ENCODE measurements at regions not wholly inside any gene's neighbourhood (a gene's known extent, or its start where the extent isn't known, plus 50 kb on each side); places are given as distances from the start of the nearest gene placed in this dataset.

- Histone ChIP-seq H3K4me3 (ENCODE audit: low read depth in 1 of 3, low read length in 3 of 3) (no peak overlapping the region), H3K9me3 (ENCODE audit: control insufficient read depth in 4 of 4, low read length in 3 of 4) (no peaks in the 10 kb centered on the region), H3K4me1 (ENCODE audit: control insufficient read depth in 4 of 4, insufficient read depth in 4 of 4, low read length in 3 of 4) (no peaks in the 10 kb centered on the region), H3K9ac (ENCODE audit: low read depth in 1 of 2, low read length in 2 of 2) (no peak overlapping the region), H3K27me3 (ENCODE audit: control insufficient read depth in 4 of 4, insufficient read depth in 4 of 4, low read length in 3 of 4) (peaks cover 0 to 4% (median 1%) of the 10 kb centered on the region in 4 donors), H3K36me3 (ENCODE audit: control insufficient read depth in 4 of 4, insufficient read depth in 3 of 4, low read depth in 1 of 4, low read length in 3 of 4) (no peaks in the 10 kb centered on the region), H3K27ac (ENCODE audit: low read depth in 1 of 2, low read length in 2 of 2) (no peak overlapping the region)
- WGBS, result 77% methylated on average over 2 of the region's 2 CpGs
- no peak for TF ChIP-seq HNF4G (IDR thresholded peaks at IDR 0.05)
- no peak for TF ChIP-seq GABPA (IDR thresholded peaks at IDR 0.05 in 1 of 2, conservative IDR thresholded peaks at IDR 0.05 in 1 of 2)
- TF ChIP-seq NR2F2 (IDR thresholded peaks at IDR 0.05), result no peak
- TF ChIP-seq JUND (IDR thresholded peaks at IDR 0.05), result no peak
- no peak for TF ChIP-seq EGR1 (IDR thresholded peaks at IDR 0.05; ENCODE audit: low read depth in 2 of 2)
- TF ChIP-seq TAF1 (conservative IDR thresholded peaks at IDR 0.05), result no peak
- DNase-seq (ENCODE audit: low spot score), result no peak
These were observed 197.5 kb upstream of the FOXA2 start for GRCh38 chr20:22781869-22782268.

DNA sequence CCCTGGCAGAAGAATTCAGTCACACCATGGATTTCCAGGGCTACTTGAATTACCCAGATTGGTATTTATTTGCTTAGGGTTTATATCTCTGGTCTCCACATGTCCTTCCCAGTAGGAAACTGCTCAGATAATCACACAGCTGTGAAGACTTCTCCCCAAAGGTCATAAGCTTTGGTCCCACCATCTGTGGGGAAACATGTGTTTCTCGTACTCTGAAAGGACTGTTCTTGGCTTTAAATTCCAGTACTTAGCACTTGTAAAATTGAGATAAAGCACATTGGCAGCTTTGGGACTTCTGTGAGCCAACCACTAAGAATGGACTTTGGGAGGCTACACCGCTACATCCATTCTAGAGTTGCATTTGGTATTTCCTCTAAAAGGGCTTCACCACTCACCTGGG, 205.3 kb upstream of the FOXA2 start:
- WGBS, result 78% methylated on average over 2 of the region's 2 CpGs

DNA sequence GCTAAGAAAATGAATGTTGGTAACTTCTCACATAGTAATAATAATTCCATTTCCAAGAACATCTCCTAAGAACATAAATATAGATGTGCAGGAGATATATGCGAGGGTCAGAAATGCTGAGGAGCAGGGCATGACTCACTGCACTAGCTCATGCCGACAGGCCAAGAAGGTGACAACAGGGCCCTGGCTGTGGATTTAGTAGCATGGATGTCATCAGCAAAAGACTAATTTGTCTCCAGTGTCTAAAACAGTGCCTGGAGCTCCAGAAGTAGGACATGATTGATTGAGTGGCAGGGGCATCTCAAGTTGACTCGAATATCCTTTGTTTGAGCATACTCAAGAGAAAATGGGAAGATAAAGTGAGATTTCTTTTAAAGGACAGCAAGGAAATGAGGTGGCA, 207.0 kb upstream of the FOXA2 start:
- Histone ChIP-seq H3K9ac (ENCODE audit: low read depth in 1 of 2, low read length in 2 of 2) (no peak overlapping the region), H3K36me3 (ENCODE audit: control insufficient read depth in 4 of 4, insufficient read depth in 3 of 4, low read depth in 1 of 4, low read length in 3 of 4) (no peaks in the 10 kb centered on the region), H3K9me3 (ENCODE audit: control insufficient read depth in 4 of 4, low read length in 3 of 4) (no peaks in the 10 kb centered on the region), H3K4me1 (ENCODE audit: control insufficient read depth in 4 of 4, insufficient read depth in 4 of 4, low read length in 3 of 4) (no peaks in the 10 kb centered on the region), H3K27ac (ENCODE audit: low read depth in 1 of 2, low read length in 2 of 2) (no peak overlapping the region), H3K27me3 (ENCODE audit: control insufficient read depth in 4 of 4, insufficient read depth in 4 of 4, low read length in 3 of 4) (peaks cover 0 to 9% (median 0%) of the 10 kb centered on the region in 4 donors), H3K4me3 (ENCODE audit: low read depth in 1 of 3, low read length in 3 of 3) (no peak overlapping the region)
- TF ChIP-seq HNF4A (conservative IDR thresholded peaks at IDR 0.05), result no peak
- no peak for TF ChIP-seq NR2F2 (IDR thresholded peaks at IDR 0.05)
- no peak for TF ChIP-seq JUND (IDR thresholded peaks at IDR 0.05)
- TF ChIP-seq SP1 (IDR thresholded peaks at IDR 0.05), result no peak
- TF ChIP-seq FOXA2 (IDR thresholded peaks at IDR 0.05), result no peak
- no peak for TF ChIP-seq TAF1 (conservative IDR thresholded peaks at IDR 0.05)
- DNase-seq (ENCODE audit: low spot score), result no peak
- 70% methylated on average over 3 of the region's 3 CpGs for WGBS

More for the DNA sequence above, 205.3 kb upstream of the FOXA2 start:
- Histone ChIP-seq H3K27ac (ENCODE audit: low read depth in 1 of 2, low read length in 2 of 2) (no peak overlapping the region), H3K9me3 (ENCODE audit: control insufficient read depth in 4 of 4, low read length in 3 of 4) (no peaks in the 10 kb centered on the region), H3K9ac (ENCODE audit: low read depth in 1 of 2, low read length in 2 of 2) (no peak overlapping the region), H3K36me3 (ENCODE audit: control insufficient read depth in 4 of 4, insufficient read depth in 3 of 4, low read depth in 1 of 4, low read length in 3 of 4) (no peaks in the 10 kb centered on the region), H3K4me1 (ENCODE audit: control insufficient read depth in 4 of 4, insufficient read depth in 4 of 4, low read length in 3 of 4) (no peaks in the 10 kb centered on the region), H3K4me3 (ENCODE audit: low read depth in 1 of 3, low read length in 3 of 3) (no peak overlapping the region), H3K27me3 (ENCODE audit: control insufficient read depth in 4 of 4, insufficient read depth in 4 of 4, low read length in 3 of 4) (peaks cover 0 to 9% (median 1%) of the 10 kb centered on the region in 4 donors)
- TF ChIP-seq REST (IDR thresholded peaks at IDR 0.05), result no peak
- no peak for TF ChIP-seq JUND (IDR thresholded peaks at IDR 0.05)
- TF ChIP-seq YY1 (IDR thresholded peaks at IDR 0.05), result no peak
- TF ChIP-seq NR2F2 (IDR thresholded peaks at IDR 0.05), result peak; percentile 72
- no peak for DNase-seq (ENCODE audit: low spot score)
